Stimulated activated CD4-positive, alpha-beta T cell treated with anti-CD3 and anti-CD28 coated beads, Interleukin-2, amount 100 ng/mL, for 4 hours (primary cell): ENCODE measurements at regions not wholly inside any gene's neighbourhood (a gene's known extent, or its start where the extent isn't known, plus 50 kb on each side); places are given as distances from the start of the nearest gene placed in this dataset.
"Not testable (repeated sequence)": the region's sequence is repeated elsewhere in the genome, so short reads cannot be mapped to it uniquely, and the experiment has no call there.

Source experiments
- DNase-seq: peaks from one replicate; pipeline ENCODE4 v3.0.0-alpha.2; 2020; ENCODE audit warnings: low read depth

- not testable (repeated sequence) for DNase-seq
Observed at GRCh38 chr5:7305000-7305674, 90.8 kb upstream of the ADCY2 start.

DNA sequence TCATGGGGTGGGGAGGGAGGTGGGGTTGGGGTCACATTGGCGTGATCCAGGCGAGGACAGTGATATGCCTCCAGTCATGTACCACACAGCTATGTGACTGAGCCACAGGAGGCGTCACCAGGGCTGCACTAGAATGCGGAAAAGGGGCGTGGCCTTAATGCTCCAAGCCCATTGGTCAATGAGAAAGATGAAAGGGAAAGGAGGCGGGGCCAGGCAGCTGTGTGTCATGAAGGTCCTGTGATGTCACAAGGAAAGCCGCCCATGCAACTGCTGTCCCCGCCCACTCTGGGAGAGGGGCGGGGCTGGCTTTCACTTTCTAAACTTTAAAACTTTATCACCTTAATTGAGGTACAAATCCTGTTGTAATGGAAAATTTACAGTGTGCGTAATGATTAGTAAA is 89.4 kb upstream of the ADCY2 start:
- peak; percentile 7 for DNase-seq

GRCh38 chr5:7307709-7308108 is 88.2 kb upstream of the ADCY2 start:
- DNase-seq, result not testable (repeated sequence)

- DNase-seq, result not testable (repeated sequence)
Observed at GRCh38 chr5:7309715-7310114, 86.2 kb upstream of the ADCY2 start.

DNA sequence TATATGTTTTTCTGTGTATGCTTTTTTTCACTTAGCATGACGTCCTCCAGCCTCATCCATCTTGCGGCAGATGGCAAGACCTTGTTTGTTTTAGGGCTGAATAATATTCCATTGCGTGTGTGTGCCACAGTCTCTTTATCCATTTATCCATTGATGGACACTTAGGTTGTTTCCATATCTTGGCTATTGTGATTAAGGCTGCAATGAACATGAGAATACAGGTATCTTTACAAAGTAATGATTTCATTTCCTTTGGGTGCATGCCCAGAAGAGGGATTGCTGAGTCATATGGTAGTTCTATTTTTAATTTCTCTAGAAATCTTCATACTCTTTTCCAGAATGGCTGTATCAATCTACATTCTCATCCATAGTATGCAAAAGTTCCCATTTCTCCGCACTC is 85.3 kb upstream of the ADCY2 start:
- not testable (repeated sequence) for DNase-seq

DNA sequence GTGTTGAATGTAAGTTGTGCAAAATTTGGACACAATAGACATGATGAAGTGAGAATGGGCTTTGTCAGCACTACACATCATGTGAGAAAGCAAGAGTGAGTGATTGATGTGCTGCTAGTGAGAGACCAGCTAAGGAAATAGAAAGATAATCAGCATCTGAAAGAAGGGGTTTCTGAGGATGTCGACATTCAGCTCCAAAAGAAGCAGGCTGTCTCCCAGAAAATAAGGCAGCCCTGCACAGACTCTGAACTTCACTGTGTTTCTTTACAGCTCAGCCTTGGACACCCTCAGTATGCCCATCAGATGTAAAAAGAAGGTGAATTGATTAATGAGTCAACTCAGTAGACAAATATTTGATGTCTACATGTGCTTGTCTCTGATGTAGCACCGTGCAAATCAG is 80.8 kb upstream of the ADCY2 start:
- no peak for DNase-seq

DNA sequence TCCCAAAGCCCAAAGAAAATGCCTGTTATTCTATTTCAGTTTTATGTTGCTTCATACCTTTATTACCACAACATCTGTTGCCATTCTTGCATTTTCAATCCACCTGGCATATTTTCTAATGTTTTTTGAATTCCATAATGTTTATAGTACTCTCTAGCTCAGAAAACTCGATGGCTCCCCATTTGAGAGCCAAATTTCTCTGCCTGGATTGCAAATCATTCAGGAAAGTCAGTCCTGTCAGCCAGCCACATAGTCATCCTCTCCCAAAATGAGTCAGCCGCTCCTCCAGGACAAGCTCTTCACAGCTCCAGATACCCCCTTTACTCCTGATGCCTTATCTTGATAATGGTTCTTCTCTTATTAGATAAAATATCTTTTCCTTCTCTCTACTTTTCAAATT is 78.2 kb upstream of the ADCY2 start:
- DNase-seq, result no peak

- DNase-seq, result no peak
Observed at GRCh38 chr5:7320701-7321301, 75.1 kb upstream of the ADCY2 start.

GRCh38 chr5:7321724-7322123 is 74.2 kb upstream of the ADCY2 start:
- DNase-seq, result no peak

DNA sequence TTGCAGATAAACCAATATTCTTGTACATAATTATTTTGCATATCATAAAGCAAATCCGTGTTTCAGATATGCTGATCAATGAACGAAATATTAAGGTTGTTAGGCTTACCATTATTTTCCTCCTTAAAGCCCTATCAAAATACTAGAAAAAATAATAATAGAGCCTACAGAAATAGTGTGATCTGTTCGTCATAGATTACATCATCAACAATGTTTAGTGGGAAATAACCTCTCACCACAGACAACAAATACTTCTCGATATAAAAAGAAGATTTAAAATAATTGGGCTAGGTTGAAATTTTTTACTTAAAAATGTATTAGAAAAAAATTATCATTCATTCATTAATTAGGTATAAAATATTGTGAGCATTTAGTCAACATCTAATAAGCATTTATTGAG is 71.0 kb upstream of the ADCY2 start:
- no peak for DNase-seq

DNA sequence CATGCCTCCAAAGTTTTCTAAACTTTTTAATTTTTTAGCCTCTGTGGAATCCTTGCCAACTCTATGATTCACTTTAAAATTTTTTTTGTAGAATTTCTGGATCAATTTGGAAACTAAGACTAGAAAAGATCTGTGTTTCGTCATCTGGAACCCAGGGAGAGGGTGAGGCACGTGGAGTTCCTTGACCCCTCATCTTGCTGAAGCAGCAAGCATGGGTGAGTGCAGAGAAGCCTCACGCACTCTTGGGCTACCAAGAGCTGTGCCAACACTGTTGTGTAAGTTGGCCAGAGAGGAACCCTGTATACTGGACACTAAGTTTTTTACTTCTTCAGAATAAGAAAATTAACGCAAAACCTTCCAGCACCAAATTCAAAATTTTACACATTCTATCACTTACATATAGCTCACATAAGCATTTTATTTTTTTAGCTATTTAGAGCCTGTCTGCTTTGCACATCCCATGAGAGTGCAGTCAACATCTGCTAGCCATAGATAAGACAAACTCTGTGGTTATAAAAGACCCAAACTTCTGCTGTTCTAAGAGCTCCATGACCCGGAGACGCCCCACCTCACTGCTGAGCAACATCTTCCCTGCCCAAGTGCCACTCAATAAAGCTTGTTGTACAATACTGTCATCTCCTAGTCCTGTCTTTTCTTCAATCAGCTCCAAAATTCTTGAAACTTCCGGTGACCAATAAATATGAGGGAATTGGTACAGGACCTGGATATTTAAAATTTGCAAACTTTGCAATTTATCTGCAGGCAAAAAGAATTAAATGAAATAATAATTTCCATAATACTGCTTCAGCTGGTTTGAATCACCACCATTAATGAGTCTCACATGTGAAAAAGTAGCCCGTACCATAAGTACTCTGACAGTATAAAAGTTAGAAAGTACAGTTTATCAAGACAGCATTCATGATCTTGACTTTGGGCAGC is 69.7 kb upstream of the ADCY2 start:
- DNase-seq, result no peak

- no peak for DNase-seq
Observed at GRCh38 chr5:7329141-7329540, 66.8 kb upstream of the ADCY2 start.

- DNase-seq, result no peak
Observed at GRCh38 chr5:7329712-7330111, 66.2 kb upstream of the ADCY2 start.

GRCh38 chr5:7330256-7330655 is 65.7 kb upstream of the ADCY2 start:
- DNase-seq, result no peak

DNA sequence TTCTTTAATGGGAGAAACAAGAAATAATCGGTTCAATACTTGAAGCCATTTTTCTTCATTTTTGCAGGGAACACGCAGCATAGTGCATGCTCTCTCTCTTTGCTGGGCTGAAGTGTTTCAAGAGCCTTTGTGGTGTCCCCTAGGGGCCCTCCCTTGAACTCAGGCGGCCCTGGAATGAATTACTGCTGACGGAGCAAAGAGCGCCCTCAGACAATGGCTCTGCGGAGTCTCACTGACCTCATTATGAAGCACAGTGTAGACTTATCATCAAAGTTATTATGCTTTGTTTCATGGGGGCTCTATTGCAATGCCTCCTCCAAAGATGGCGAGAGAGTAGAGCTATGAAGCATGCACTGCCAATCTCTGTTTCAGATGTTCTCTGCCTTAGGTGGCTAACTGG is 64.8 kb upstream of the ADCY2 start:
- no peak for DNase-seq
